Inflammatory macrophage (primary cell): ENCODE measurements at regions not wholly inside any gene's neighbourhood (a gene's known extent, or its start where the extent isn't known, plus 50 kb on each side); places are given as distances from the start of the nearest gene placed in this dataset.

Experiments
- DNase-seq, 2 donors: peaks; one replicate each; pipeline ENCODE4 v3.0.0-alpha.2; 2020 to 2022

DNA sequence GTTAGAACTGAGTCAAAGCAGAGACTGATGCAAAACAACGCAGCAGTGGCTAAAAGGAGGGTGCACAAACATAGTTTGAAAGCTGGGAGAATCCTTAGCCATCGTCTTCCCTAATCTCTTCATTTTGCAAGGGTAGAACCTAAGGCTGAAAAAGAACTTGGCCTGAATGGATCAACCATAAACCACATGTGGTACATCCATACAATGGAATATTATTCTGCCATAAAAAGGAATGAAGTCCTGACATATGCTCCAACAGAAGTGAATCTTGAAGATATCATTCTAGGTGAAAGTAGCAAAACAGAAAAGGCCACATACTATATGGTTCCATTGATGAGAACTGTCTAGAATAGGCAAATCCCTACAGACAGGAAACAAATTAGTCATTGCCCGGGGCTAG, 330.3 kb upstream of the NPVF start:
- no peak for DNase-seq

- DNase-seq = no peak
These were observed 331.5 kb upstream of the NPVF start for GRCh38 chr7:25559581-25560367.

DNA sequence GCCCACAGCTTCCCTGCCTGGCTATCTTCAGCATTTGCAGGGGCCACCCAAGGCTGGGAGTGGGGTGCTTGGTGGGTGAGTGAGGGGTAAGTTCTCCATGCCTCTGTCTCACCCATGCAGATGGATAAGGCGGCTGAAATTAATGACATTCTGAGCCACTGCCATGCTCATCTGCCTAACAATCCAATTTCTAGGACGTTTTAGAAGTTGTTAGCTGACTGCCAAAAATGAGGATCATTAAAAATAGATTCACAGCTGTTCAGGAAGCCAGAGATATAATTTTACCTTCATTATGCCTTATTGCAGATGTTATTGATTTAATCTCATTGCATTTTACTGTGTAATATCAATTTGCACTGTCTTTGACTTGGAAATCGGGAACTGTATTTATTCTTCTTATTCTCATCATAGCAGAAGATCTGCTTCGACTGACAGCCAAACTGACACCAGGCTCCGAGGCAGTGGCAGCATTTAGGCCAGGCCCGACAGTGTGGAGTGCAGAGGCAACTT, 334.4 kb upstream of the NPVF start:
- DNase-seq = no peak

DNA sequence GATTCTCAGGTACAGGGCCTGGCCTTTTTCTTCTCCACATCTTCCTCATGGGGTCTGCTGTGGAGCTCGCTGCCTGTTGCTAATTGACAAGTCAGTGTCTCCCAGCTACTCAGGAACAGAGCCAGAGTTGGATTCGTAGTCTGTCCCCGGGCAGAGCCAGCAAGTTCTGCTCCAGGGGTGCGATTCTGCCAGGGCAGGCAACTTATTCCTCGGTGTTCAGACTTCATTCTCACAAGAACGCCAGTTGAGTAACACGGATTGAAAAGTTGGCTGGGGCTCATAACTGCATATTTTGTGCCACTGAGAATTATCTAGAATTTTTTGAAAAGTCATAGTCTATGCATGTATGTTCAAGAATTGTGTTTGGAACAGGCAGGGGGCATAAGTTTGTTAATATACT, 336.7 kb upstream of the NPVF start:
- no peak for DNase-seq

DNA sequence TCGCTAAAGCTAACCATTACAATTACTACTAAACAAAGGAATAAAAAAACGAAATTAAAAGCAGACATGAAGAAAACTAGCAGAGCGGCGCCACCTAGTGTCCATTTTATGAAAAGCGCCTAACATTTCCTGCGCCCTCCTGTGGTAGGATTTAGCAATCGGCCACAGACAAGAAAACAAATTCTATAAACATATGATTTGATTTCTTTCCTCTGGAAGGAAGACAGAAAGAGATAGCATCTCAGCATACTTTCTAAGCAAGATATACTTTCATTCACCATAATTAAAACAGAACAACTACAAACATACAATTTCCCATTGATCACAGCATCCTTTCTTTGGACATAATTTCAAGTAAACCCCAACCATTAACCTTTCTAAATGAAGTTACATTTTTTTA, 337.7 kb upstream of the NPVF start:
- DNase-seq = peak; percentile 69 to 74

- DNase-seq = no peak
These were observed 339.1 kb upstream of the NPVF start for GRCh38 chr7:25567430-25567829.

- no peak for DNase-seq
These were observed 341.5 kb upstream of the NPVF start for GRCh38 chr7:25569765-25570164.

GRCh38 chr7:25572423-25572822, 344.1 kb upstream of the NPVF start:
- DNase-seq = no peak

- DNase-seq = no peak
These were observed 346.5 kb upstream of the NPVF start for GRCh38 chr7:25574828-25575227.

GRCh38 chr7:25575634-25576033, 347.3 kb upstream of the NPVF start:
- DNase-seq = no peak

- DNase-seq = no peak
These were observed 350.9 kb upstream of the NPVF start for GRCh38 chr7:25578991-25579777.

GRCh38 chr7:25579778-25580075, 351.4 kb upstream of the NPVF start:
- DNase-seq = no peak

- no peak for DNase-seq
These were observed 351.9 kb upstream of the NPVF start for GRCh38 chr7:25580141-25580540.

GRCh38 chr7:25583621-25584020, 355.3 kb upstream of the NPVF start:
- DNase-seq = no peak

GRCh38 chr7:25584112-25584938, 356.0 kb upstream of the NPVF start:
- no peak for DNase-seq

DNA sequence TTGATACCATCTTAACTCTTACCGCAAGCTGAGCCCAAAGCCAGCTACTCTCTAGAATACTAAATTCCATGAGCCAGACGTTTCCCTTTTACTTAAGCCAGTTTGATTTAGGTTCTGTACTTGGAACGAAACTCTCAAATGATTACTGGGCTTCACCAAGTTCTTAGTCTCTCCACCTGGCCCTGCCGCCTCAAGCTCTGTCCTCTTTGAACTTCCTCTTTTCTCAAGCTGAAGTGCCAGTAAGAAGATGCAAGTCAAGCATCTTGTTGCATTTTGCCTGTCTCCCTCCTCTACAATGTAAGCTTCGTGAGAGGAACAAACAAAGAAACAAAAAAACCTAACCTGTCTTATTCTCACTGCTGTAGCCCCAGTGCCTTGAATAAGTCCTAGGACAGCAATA, 358.2 kb upstream of the NPVF start:
- no peak for DNase-seq

- no peak for DNase-seq
These were observed 365.8 kb upstream of the NPVF start for GRCh38 chr7:25594122-25594521.

GRCh38 chr7:25594728-25595127, 366.4 kb upstream of the NPVF start:
- DNase-seq = no peak

- no peak for DNase-seq
These were observed 367.7 kb upstream of the NPVF start for GRCh38 chr7:25595996-25596395.

DNA sequence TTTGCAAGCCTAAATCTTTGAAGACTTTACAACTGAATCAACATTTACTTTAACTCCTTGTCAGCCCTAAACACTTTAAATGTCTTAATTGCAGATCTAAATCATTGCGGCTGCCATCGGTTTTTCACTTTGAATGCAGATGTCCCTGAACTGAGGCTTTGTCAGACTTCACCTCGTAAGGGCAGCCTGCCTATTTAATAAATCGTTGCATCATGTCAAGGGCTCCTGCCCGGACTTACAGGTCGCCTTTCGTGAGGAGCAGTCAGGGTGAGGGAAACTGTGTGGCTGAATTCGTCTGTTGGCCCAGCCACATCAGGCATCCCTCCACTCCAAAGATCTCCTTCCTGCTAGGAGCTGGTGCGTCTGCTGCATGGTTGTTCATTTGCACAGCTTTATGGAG, 368.2 kb upstream of the NPVF start:
- no peak for DNase-seq

DNA sequence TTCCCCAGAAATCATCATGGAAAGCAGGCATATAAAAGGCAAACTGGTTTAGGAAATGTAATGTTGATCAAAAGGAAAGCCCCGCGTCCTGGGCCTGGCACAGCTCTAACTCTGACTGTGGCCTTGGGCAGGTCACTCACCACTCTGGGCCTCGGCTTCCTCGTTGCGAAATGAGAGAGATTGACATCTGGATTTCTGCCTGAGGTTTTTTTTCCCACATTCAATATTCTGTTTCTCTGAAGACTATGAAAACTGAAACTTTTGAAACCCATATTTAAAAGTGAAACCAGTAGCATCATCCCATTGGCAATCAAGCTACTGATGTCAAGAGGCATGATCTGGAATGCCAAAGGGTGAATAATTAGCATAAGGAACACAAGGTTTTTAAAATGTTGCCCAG, 369.7 kb upstream of the NPVF start:
- no peak for DNase-seq

GRCh38 chr7:25598765-25599164, 370.5 kb upstream of the NPVF start:
- no peak for DNase-seq

GRCh38 chr7:25600262-25600920, 372.1 kb upstream of the NPVF start:
- DNase-seq = no peak
